NCI-H1436 treated with DMSO at 0.1 percent for 48 hours (cell line): ENCODE measurements at regions not wholly inside any gene's neighbourhood (a gene's known extent, or its start where the extent isn't known, plus 50 kb on each side); places are given as distances from the start of the nearest gene placed in this dataset.

ENCODE experiments used
- DNase-seq: peaks from one replicate; lab custom pipeline; 2025; lab: John Stamatoyannopoulos, UW

DNA sequence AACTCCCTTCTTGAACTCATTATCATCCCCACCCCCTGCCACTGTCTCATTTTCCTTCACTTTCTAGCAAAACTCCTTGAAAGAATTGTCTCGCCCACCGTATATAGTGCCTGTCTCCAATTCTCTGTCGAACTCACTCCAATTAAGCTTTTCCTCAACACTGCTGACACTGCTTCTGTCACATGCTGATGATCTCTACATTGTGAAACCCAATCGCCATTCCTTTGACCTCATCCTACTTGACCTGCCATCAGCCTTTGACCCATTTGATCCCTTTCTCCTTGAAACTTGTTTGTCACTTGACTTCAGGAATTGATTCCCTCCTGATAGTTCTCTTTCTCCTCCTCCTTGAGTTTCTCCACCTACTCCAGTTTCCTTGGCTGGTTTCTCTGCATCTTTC, 54.8 kb downstream of the CCDC71L start:
- no peak for DNase-seq

DNA sequence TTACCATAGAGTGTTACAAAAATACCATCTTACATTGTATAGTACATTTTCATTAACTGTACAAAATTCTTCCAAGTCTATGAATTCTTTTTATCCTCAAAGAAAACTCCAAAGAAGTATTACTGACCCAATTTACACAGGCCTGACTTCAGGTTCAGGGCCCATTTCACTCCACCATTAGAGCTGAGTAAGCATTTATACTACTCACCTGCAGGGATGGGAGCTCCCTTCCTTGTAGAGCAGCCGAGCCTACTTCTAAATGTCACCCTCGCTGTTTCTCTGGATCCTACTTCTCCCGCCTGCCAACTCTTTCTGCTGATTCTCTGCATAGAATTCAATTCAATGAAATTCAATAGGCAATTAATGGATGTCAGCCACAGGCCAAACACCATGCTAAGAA, 56.0 kb downstream of the CCDC71L start:
- no peak for DNase-seq

DNA sequence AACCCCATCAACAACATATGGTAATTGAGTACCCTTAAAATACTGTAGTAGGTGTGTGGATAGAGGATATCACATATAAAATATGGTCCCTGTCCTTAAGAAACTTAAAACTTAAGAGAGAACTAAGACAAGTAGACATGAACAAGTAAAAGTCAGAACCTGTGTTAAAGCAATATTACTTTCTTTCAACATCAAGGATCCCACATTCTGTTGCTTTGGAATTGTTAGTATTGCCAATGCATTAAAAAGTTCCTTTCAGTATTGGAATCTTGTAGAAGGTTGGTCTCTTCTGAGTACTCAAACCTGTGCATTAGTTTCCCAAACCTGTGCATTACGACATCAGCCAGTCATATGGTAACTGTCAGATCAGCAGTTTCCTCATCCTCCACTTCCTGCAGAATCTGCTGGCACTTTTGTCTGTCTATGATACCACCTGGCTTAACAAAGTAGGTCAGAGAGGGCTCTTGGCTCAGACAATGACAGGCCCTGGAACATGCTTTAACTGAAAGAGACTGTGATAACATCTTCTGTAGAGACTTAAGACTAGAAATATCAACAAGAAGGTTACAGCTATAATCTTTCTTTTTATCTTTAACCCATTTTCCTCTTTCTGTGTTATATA, 56.5 kb downstream of the CCDC71L start:
- DNase-seq = no peak

DNA sequence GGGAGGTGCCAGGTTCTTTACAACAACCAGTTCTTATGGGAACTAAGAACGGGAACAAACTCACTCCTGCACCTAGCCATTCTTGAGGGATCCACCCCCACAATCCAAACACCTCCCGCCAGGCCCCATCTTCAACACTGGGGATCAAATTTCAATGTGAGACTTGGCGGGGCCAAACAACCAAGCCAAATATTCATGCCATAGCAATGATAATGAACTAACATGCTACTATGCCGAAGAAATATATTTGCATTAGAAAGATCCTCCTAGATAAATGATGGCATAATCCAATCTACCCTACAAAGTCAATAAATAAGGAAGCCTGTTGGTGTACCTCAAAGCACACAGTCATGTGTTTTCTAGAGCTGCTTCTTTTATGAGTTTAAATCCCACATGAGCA, 57.6 kb downstream of the CCDC71L start:
- DNase-seq = no peak

DNA sequence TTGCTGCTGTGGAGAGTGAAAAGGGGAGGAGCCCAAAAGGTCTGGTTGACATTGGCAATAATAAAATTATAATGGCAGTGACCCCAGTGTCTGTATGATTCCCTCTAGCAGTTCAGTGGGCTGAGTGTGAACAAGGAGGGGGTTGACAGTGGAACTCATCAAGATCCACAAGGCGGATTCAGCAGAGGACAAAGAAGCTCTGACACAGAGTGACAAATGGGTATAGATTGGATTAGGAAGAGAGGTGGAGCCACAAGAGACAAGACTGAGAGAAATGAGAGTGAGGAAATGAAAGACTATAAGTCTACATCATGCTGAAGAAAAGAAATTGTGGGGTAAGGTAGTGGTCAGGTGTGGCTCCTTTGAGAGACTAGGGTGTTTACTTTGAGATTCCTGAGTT, 58.9 kb downstream of the CCDC71L start:
- no peak for DNase-seq

DNA sequence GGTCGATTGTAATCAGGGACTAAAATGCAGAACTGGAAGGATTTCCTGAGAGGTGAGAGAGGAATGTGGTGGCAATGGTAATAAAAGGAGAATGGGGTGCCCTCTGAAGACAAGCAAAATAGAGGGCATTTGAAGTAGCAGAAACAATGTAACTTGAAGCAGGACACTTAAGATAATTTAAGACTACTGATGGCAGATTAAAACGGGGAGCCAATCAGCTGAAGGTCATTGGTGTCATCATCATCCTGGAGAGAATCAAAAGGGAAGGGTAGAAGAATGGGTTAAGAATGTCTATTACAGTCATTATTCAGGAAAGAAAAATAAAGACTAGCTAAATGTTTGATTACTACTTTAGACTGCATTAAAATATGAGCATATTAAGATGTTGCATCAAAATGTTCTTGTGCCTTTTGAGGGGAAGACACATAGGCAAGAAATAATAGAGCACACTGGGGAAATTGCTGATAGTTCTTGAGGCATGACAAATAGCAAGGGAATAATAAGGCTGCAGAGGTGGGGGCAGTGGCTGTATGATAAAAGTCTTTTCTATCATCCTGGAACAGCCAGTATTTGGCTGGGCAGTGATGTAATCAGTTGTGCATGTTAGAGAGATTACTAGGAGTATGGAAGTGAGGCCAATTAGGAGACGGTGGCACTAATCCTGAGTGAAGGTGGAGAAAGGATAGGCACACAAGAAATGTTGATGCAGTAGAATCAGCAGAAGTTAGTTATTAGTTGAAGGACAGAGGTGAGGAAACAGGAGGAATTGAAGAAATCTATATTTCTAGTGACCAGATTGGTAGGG, 60.2 kb downstream of the CCDC71L start:
- no peak for DNase-seq

DNA sequence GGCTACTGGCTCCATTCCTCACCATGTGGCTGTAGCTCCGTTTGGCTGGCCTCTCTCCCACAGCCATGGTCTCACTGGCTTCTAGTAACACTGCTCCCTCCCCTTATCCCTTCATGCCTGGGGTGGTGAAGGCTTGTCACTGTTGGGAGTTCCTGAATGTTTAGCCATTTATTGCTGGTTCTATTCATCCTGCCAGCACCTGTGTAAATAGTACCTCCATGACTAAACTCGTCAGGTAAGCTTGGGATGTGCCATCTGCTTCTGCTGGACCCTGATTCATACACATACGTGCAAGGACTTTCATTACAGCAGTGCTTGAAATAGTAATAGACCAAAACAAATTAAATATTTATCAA, 61.6 kb downstream of the CCDC71L start:
- DNase-seq = no peak

DNA sequence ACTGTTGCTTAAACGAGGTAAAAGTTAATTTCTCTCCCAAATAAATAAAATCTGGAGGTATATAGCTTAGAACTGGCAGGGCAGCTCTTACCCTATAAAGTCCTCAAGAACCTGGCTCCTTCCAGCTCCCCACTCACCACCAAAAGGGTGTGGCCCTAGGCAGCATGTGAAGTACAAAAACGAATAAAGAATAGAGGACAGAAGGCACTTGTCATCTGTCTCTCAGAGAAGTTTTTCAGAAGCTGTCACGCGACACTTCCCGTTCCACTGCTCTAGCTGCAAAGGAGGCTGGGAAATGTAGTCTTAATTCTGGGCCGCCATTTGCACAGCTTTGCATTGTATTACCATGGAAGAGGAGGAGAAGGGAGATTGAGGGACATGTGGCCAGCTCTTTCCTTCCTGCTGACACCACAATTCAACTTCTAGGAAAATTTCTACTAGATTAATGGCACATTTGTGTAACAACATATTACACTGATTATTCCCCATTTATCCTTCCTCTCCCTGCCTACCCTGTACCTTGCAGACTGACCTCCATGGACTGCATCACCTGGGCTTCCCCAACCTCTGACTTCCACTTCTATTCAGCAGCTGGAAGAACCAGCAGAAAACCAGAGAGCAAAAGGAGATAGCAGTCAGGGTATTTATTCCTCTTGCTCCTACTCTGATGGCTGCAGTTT, 62.2 kb downstream of the CCDC71L start:
- DNase-seq = peak; percentile 7

DNA sequence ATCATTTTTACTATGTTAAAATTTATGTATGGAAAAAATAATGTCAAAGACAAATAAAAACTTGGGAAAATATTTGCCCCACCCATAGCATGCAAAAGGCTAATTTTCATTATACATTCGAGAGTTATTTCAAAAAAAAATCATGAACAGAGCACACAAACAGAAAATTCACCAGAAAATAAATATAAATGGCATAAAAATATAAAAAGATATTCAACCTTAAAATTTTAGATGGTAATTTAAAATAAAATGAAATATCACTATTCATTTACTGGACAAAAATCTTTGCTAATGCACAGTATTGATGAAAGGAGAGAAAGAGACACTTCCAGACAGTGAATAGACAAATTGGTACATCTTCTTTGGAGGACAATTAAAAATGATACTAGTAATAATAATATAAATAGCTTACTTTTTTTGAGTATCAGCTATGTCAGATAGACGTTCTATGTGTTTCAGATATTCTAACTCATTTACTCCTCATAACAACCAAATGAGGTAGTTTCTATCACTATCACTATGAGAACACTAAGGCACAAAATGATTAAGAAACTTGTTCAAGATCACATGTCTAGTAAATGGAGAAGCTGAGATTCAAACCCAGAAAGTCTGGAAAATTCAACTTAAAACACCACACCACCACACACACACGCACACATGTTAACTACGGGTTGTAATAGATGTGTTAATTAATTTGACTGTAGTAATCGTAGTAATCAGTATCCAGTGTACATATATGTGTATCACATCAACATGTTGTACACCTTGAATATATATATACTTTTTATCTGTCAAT, 63.0 kb downstream of the CCDC71L start:
- DNase-seq = no peak

DNA sequence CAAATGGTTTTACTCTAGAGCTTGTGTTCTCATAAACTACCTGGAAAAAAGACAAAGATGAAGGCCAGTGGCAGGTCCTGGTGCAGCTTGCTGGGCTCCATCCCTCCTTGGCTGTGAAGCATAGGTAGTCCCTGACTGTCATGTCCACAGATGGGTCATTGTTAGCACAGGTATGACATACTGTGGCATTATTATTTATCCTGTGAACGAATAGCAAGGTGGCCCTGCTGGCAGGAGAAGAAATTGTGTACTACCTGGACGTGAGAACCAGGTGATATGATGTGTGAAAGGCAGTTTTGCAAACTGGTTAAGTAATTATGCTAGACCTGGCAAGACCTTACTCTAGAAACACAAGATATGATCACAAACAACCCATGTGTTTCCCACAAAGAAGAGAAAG, 63.9 kb downstream of the CCDC71L start:
- no peak for DNase-seq

DNA sequence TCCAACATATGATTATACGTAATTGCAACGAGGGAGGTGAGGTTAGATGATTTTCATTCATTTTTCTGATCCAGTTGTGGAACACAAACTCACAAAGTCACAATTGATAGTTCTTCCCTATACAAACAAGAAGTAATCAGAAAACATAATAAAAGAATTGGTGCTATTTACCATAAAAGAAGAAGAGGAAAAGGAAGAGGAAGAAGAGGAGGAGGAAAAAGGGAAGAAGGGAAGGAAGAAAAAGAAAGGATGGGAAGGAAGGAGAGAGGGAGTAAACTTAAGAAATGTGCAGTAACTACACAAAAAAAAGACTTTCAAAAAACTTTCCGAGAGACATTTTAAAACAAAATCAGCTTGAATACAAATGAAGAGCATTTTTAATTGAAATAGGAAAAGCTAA, 65.0 kb downstream of the CCDC71L start:
- no peak for DNase-seq

DNA sequence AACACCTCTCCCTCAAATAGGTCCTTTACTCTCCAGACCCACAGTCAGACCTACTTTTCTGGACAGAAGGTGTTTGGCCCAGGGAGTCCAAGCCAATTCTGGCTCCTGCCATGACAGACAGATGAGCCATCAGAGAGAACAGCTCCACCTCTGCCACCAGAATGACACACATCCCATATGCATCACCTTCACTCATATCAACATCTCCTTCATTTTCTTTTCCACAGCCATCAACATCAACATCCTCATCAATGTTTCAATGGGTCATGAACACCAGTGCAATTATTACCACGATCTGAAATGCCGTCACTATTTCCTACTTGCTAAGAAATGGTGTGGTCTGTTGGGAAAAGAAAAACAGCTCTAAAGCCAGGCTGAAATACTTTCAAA, 67.9 kb downstream of the CCDC71L start:
- no peak for DNase-seq

DNA sequence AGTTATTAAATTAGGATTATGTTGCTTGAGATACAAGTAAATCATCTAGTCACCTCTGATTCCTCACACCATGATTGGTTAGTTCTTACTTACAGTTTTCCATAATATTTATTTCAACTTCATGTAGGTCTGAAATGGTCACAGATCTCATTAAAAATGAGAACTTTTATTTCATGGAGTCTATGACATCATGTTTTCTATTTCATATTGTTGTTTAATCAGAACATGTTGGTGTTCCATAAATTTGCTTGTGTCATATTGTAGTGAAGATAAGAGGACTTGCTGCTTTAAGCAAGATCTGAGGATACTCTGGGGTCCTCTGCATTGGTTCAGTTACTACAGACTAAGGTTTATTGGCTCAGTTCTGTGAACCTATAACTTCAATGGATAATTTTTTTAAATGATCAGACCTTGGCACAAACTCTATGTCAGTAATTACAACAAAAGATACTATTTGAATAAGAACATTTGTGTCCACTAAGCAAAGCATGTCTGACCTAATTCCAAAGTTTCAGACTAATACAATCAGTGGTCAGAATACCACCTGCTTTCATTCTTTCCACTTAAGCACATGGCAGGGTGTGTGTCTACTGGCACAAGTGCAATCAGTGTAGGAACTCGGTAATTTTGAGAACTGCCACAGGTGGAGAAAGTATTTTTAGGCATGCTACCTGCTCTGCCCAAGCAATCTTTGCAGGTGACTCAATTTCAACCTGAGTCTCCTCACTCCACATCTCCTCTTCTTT, 68.5 kb downstream of the CCDC71L start:
- no peak for DNase-seq

DNA sequence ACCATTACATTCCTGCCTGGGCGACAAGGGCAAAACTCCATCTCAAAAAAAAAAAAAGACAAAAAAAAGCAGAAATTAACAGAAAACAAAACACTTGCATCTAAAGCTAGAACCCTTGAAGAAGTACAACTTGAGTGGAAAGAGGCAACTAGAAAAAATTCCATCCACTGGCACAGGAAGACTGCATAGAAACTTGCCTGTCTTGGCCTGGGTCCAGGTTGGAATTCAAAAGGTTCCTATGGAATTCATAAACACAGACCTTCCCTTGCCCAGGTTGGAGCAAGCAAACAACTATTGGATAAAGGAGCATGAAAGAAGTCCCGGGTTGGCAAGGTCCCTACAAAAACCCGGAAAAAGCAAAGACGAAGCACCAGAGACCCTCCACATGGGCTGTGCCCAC, 69.8 kb downstream of the CCDC71L start:
- DNase-seq = no peak

DNA sequence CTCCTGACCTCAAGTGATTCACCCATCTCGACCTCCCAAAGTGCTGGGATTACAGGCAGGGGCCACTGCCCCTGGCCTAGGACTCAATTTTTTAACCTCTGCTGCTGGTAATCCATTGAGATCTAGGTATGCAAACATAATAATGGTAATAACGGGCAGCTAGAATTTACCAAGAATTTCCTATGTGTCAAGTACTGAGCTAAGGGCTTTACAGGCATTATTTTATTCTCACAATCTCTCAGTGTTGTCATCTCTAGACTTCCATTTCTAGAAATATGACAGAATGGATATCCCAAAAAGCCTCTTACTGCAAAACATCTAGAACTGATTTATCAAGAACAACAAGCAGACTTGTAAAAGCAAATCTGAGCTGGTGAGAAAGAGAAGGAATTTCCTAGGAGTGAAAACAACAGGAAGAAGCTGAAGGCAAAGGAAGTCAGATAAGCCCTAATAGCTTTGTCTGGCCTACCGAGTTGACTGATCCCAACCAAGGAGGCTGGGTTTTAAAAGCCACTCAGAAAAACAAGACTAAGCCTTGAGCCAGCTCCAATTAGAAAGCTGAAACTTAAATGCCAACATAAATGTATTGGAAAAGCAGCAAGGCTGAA, 70.6 kb downstream of the CCDC71L start:
- DNase-seq = no peak

DNA sequence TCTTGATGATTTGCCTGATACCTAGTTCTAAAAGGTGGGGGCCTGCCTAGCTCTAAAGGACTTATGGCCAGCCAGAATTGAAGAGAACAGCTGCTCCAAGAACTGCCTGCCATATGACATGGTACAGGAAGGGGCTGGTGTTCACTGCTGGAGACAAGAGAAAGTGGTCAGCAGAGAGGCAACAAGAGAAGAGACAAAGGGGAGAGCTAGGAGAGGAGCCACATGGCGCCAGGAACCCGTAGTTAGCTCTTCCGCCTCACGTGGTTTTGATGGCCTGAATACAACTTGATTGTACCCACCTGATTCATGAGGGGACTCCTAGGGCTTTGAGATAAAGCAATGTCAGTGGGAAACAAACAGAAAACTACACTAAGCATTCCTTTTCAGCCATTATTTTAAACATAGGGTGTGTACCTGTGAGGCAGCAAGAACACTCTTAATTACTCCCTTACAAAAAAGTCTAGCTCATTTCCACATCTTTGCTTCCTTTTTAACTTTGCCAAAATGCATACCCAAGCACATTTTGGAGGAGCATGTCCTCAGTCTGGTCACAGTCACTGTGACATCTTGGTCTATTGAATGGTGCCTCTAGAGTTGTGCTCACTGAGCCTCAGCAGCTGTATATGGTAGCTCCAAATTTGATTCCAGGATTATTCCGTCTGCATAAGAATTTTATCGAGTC, 71.6 kb downstream of the CCDC71L start:
- DNase-seq = no peak

DNA sequence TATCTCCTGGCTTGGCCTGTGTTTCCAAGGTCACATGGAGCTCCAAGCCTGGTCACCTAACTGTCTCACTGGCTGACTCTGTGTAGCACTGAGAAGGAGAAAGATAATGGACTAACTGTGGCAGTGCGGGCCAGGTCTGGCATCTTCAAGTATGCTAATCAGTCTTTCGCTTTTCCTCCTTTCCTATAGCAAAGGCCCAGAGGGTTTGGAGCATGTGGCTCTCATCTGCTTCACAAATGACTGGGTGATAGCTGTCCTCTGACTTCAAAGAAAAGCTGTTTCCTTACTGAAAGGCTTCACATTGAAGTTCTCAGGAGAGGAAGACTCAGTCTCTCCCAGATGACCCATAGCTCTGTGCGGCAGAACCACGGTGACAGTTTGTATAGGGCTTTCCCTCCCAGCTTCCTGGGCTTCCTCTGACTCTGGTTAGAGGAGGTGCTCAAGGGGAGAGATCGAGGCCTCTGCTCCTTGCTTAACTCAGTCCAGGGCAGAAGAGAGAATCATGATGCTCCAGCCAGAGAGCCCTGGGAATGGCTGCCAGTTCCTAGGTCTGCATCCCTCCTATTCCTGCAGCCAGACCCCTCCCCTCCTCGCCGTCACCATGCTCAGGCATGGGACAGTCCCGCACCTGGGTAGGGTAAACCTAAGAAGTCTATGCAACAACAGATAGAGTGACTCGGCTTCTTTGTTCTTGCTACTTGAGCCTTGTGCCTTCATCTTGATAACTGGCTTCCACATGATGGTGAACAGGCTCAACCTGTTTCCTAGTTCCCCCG, 72.3 kb downstream of the CCDC71L start:
- DNase-seq = no peak

DNA sequence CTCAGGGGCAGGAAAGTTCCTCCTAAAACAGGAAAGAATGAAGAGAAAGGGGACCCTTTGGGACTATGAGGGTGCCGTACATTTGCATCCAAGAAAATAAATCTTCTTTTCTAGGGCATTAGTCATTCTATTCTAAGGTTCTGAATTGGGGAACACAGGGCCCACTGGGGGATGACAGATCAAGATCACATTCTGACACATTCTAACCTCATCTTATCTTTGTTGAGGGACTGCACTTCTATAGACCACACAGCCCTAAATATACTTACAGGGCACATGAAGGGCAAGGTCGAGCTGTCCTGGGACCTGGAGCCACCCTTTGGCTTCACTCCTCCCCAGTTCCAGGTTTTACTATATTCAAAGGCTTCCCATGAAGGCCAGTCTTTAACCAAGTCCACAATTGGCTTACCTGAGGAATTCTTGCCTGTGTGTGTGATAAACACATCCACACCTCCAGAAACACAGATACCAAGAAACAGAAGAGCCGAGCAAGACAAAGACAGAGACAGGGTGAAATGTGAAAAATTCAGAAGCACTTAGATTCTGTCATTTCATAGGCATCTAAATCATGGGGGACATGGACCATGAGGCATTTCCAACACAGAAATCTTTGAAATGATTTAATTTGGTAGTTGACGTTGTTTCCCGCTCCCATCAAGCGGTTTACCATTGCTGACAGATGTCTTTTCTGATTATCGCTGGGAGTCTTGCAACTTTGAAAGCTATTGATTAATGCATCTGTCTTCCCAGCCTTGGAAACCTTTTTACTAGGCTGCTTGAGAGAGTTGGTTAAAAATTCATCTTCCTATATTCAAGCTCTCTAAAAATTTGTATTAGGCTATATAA, 75.8 kb downstream of the CCDC71L start:
- no peak for DNase-seq
